ENCODE measurements at regions not wholly inside any gene's neighbourhood (a gene's known extent, or its start where the extent isn't known, plus 50 kb on each side); places are given as distances from the start of the nearest gene placed in this dataset.

- no peak for DNase-seq
Measured at GRCh38 chr10:78504181-78504580, 470.5 kb downstream of the RPS24 start.

- DNase-seq: no peak
Measured at GRCh38 chr10:78505657-78506056, 472.0 kb downstream of the RPS24 start.

GRCh38 chr10:78506614-78507013 lies 473.0 kb downstream of the RPS24 start:
- DNase-seq: no peak

GRCh38 chr10:78507510-78508160 lies 474.0 kb downstream of the RPS24 start:
- DNase-seq: no peak

GRCh38 chr10:78508955-78509748 lies 475.5 kb downstream of the RPS24 start:
- no peak for DNase-seq

GRCh38 chr10:78510566-78511323 lies 477.1 kb downstream of the RPS24 start:
- DNase-seq: no peak

GRCh38 chr10:78511324-78512204 lies 477.9 kb downstream of the RPS24 start:
- DNase-seq: no peak

GRCh38 chr10:78512205-78512550 lies 478.5 kb downstream of the RPS24 start:
- DNase-seq: no peak

- DNase-seq: no peak
Measured at GRCh38 chr10:78513330-78513729, 479.7 kb downstream of the RPS24 start.

- no peak for DNase-seq
Measured at GRCh38 chr10:78513986-78514385, 480.3 kb downstream of the RPS24 start.

- no peak for DNase-seq
Measured at GRCh38 chr10:78514459-78514858, 480.8 kb downstream of the RPS24 start.

- DNase-seq: no peak
Measured at GRCh38 chr10:78515038-78515872, 481.6 kb downstream of the RPS24 start.

GRCh38 chr10:78515873-78516153 lies 482.1 kb downstream of the RPS24 start:
- DNase-seq: no peak

GRCh38 chr10:78516236-78516635 lies 482.6 kb downstream of the RPS24 start:
- DNase-seq: no peak

GRCh38 chr10:78516756-78517155 lies 483.1 kb downstream of the RPS24 start:
- no peak for DNase-seq

GRCh38 chr10:78518224-78518623 lies 484.6 kb downstream of the RPS24 start:
- DNase-seq: no peak

GRCh38 chr10:78520737-78521430 lies 487.2 kb downstream of the RPS24 start:
- no peak for DNase-seq

GRCh38 chr10:78523453-78523852 lies 489.8 kb downstream of the RPS24 start:
- no peak for DNase-seq

GRCh38 chr10:78524342-78524741 lies 490.7 kb downstream of the RPS24 start:
- DNase-seq: no peak

- no peak for DNase-seq
Measured at GRCh38 chr10:78524941-78525340, 491.3 kb downstream of the RPS24 start.

GRCh38 chr10:78526347-78526746 lies 492.7 kb downstream of the RPS24 start:
- no peak for DNase-seq

- no peak for DNase-seq
Measured at GRCh38 chr10:78527296-78527695, 493.6 kb downstream of the RPS24 start.
